GM18909 (cell line): ENCODE measurements at regions not wholly inside any gene's neighbourhood (a gene's known extent, or its start where the extent isn't known, plus 50 kb on each side); places are given as distances from the start of the nearest gene placed in this dataset.

Source experiments
- ATAC-seq: cut with Tn5 transposase; IDR thresholded peaks from one replicate; pipeline ENCODE4 v1.9.1; 2021; ENCODE audit warnings: mild to moderate bottlenecking; ENCODE audit not compliant: unreplicated experiment, poor library complexity

DNA sequence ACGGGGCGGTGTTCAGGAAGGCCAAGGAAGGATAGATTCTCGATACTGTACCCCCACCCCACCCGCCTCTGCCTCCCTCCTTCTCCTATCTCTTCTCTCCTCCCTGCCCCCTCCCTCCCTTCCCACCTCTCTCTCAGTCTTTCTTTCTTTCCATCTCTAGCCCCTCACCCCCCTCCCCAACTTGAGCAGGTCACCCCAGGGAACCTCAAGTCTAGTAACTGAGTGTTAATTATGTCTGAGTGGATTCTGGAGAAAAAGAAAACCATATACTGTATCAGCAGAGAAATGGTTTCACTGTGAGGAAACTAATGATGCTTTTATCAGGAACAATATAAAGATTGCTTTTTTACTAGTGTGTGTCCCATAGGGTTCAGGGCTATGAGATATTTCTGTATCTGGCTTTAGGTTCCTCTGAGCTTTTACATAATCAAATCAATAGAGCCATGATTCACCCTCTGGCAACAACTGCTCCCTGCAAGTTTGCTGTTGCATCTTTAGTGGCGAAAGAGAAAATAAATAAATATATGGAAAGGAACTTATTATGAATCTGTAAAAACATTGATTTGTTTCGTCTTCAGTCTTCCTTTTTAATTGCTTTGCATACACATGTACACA, 639.7 kb downstream of the CCDC171 start:
- no peak for ATAC-seq

- ATAC-seq: no peak
These were observed 640.2 kb downstream of the CCDC171 start for GRCh38 chr9:16193066-16193465.

GRCh38 chr9:16196206-16196605, 643.4 kb downstream of the CCDC171 start:
- ATAC-seq: no peak

DNA sequence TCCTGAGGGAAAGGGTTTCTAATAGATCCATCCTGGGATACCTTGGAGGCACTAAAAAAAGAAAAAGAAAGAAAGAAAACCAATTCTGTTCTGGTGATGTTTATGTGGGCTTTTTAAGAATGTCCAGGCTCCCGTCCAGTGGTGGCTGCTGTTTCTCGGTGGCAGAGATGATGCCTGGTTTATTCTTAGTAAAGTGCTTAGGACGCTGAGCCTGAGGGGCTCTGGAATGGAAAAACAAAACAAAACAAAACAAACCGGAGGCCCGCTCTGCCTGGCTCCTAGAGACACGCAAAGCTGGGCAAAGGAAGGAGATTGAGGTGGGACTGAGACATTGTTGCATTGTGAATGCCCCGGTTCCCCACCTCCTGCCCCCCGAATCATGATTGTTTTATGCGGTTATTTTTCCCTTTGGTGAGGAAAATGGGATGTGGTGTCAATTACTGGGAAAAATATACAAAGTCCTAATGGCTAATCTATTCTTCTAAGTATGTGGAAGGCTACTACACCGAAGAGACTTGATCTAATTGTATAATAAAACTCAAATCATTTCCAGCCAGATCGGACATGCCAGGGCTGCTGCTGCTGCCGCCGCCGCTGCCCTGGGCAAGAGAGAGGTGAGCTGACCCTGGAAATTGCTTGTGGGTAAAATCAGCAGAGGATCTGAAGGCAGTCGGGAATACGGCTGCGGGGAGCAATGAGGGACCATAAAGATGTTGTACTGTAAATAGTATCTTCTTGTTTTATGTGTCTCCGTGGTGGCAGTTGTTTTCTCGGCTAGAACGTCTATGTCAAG, 644.9 kb downstream of the CCDC171 start:
- ATAC-seq: no peak

- ATAC-seq: no peak
These were observed 646.2 kb downstream of the CCDC171 start for GRCh38 chr9:16198996-16199395.

GRCh38 chr9:16202221-16202620, 649.4 kb downstream of the CCDC171 start:
- no peak for ATAC-seq

DNA sequence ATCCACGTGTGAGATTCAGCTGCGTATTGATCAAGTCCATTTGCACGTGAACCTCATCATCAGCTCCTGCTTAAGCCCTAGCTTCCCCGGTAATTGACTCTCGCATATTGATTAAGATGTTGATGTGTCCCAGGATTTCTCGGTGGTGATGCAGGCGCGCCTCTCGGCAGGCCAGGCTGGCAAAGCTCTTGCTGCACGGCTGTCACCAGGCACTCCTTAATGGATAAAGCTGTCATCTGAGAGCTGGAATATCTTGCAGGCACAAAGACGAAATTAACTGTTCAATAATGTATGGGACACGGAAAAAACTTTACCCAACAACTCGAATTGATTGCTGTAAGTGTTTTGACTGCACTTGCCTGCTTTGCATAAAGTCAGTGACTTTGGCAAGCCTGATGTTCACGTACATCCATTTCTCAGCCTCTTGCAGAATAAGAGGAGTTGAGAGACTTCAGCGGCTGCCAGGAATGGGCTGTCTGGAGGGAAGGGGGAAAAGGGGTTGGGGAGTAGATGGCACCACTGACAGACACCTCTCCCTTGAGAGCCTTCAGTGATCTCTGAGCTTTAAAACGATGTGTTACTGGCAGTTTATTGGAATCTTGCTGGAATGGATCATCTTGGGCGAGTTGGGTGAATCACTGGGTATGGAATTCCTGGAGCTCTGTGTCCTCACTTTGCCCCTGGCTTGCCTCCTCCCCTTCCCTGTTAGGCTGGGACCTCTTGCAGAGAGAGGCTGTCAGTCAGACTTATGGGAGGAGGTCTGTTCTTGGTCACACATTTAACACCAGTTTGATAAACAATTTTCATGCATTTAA, 650.3 kb downstream of the CCDC171 start:
- ATAC-seq: no peak

DNA sequence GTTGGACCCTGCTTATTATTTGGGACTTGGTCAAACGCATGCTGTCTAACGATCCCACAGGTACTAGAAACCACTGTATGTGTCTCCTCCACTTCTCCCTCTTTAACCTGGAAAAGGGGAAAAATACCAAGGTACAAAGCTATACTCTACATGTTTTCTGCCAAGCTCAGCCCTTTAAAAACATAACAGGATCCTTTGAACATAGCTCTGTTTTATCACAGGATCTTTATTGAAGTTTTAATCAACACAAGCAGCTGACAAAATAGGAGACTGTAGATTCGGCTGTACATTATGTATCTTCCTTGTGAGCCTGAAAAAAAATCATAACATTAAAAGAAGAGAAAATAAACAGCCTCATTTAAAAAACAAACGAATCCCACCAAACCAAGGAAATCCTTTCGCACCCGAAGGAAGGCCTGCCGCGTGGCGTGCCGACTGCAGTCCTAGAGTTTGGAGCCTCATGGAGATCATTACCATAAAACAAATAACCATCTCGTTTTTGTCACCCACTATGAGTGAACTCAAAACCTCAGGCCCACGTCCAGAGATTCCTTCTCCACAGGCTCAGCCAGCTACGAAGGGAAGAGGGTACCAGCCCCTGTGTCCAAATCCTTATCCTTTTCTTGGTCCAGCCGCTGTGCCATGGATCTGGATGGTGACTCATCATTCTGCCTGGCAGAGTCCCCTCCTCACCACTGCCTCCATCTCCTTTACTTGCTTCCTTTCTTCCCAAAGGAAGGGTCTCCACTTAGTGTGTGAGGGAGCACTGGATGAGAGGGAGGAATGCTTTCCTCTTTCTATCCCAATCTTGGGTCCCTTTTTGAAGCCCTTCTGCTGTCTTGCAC, 651.1 kb downstream of the CCDC171 start:
- no peak for ATAC-seq

DNA sequence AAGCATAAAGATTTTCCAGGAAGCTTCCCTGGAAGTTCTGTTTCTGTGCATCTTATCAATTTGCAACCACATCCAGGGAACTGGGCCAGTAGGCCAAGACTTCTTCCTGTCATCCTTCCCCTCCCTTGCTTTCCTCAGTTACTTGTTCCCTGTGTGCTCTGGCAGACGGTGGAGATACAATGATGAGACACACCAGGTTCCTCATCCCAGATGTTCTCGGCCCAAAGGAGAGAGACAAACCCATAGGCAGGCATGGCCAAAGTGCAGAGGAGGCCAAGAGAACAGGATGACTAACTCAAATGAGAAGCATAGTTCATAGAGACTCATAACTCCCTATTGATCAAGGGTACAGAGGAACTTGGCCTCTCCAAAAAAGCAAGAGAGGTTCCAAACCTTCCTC, 652.6 kb downstream of the CCDC171 start:
- ATAC-seq: no peak

DNA sequence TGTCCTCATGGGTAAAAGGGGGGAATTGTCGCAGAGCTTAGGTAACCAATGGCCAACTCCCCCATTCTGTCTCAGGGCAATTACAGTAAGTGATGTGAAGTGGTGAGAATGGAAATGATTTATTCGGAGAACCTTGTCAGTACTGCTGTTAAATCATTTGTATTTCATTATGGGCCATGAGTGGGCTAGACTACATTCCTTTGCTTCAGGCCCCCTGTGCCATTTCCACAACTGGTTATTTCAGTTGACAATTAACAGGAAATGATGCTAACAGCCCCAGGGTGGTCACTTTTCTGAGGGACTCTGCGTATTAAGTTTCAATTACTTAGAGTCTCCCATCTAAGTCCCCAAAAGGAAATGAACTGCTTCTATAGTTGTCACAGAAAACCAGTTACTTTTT, 653.7 kb downstream of the CCDC171 start:
- no peak for ATAC-seq

GRCh38 chr9:16207161-16207560, 654.3 kb downstream of the CCDC171 start:
- no peak for ATAC-seq

DNA sequence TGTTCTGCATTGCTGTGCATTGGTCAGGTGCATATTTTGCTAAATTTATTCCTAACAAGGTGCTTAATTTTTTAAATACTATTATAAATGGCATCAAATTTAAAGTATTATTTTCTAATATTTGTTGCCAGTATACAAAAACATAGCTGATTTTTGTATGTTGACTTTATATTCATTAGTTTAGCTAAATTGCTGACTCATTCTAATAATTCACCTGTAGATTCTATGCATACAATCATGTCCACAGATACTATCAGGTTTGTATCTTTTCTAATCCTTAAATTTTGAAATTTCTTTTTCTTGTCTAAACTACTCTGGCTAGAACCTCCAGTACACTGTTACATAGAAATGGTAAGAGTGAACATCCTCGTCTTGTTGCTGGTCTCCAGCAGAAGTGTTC, 657.6 kb downstream of the CCDC171 start:
- ATAC-seq: no peak

DNA sequence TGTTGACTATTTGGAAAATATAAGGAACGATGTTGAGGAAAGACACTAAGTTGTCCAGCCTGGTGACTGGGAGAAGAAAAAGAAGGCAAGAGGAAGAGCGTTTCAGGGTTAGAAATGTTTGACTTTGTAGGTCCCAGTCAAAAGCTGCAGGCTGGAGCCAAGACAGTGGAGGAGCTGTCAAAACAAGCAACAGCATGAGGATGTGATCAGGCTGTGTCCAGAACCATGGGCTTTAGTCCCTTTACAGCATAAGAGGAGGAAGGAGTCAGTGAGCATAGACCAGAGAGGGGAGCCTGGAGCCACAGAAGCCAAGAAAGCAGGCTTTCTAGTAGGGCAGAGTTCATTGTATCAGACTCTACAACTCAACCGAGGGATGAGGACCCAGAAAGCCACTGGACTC, 658.5 kb downstream of the BNC2 start:
- no peak for ATAC-seq

DNA sequence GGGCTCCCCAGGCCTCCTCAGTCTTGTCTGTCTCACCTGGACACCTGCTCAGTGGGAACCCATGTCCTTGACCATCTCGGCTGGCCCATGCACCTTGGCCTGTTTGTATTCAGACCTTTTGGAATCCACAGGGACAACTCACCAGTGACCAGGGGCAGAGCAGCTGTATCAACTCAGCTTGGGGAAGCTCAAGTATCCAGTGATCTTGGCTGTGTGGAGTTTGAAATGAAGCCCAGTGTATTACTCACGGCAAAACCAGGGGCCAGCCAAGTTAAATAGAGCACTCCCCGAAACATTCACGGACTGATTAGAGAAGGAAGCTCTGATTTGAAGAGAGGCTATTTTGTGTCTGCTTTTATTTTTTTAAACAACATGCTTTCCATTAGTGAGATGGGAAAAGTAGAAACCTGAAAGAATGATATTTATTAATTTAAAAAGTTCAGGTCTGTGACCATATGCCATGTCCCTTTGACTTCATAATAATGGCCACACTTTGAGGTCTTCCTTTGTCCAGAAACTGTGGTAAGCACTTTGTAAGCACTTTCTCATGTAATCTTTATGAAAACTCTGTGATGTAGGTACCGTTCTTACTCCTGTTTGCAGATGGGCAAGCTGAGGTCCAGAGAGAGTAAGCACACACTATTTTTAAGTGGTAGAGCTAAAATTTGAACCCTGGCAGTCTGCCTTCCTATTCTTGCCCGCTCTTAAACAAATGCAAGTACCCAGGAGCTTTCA, 656.5 kb downstream of the BNC2 start:
- no peak for ATAC-seq

DNA sequence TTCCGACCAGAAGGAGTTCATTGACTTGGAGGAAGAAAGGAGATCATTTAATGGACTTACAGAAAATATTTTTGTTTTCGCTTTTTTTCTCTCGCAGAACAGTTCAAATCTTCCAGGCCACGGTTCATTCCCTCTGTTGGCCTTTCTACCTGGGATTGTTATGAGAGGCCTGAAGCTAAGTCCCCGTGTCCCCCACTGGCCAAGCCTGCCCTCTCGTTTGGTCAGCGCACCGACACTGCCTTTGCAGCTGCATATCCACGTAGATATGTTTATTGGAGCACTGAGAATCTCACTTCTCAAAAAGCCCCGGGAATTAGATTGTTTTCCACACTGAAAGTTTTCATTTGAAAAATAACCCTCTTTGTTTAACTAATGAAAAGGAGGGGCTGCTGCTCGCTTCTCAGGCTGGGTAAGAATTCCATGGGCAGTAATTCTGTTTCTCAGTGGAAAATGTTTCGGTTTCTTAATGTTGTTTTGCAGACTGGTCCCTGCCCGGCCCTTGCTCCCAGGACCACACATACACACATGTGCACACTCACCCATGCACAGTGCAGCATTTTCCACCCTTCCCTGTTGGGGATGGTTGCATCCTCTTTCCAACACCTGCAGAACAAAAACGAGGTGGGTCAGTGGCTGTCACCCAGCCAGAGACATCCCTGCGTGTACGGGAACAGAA, 655.7 kb downstream of the BNC2 start:
- ATAC-seq: no peak

DNA sequence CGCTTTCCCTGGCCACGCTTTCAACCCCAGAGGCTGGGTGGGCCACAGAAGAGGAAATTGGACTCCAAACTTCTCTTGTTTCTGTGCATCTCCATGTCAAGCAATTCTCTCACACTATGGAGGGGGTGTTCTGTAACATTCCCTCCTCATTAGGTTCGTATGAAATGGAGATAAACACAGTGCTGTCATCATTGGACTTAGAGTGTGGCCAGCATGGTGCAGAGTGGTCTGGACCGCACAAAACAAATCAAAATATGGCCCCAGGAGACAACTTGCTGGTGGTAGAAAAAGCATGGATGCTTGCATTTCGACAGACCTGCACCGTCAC, 655.2 kb downstream of the BNC2 start:
- no peak for ATAC-seq

- no peak for ATAC-seq
These were observed 652.3 kb downstream of the BNC2 start for GRCh38 chr9:16217943-16218701.

DNA sequence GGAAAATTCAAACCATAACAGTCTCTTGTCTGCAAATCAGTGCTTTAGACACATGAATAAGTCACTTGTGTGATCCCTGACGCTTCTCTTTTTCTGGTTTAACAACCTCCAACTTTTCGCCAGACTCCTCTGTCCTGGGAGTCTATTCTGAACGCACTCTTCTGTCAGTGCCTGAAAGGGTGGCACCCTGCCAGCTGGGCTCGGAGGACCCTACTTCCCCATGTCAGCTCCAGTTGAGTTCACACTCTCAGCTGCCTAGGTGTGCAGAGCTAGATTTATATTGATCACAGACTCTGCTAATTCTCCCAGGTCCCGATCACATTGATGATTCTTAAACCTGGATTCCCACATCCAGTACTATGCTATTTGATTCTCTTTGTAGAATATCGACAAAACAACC, 649.1 kb downstream of the BNC2 start:
- ATAC-seq: no peak
